Endothelial cell (in vitro differentiated cells): ENCODE measurements at regions not wholly inside any gene's neighbourhood (a gene's known extent, or its start where the extent isn't known, plus 50 kb on each side); places are given as distances from the start of the nearest gene placed in this dataset.

ENCODE experiments used
- DNase-seq: peaks from one replicate; pipeline ENCODE4 v3.0.0; 2021; ENCODE audit warnings: low spot score
- H3K27ac Mint-ChIP-seq: one replicate; pipeline ENCODE4 v1.8.0; 2021; ENCODE audit warnings: mixed read lengths, inconsistent platforms; ENCODE audit not compliant: unreplicated experiment
- H3K27me3 Mint-ChIP-seq: one replicate; pipeline ENCODE4 v1.8.0; 2021; ENCODE audit warnings: mild to moderate bottlenecking, moderate library complexity, mixed read lengths, inconsistent platforms; ENCODE audit not compliant: unreplicated experiment
- H3K36me3 Mint-ChIP-seq: one replicate; pipeline ENCODE4 v1.8.0; 2021; ENCODE audit warnings: mild to moderate bottlenecking, low read depth, mixed read lengths, inconsistent platforms; ENCODE audit not compliant: unreplicated experiment
- H3K4me1 Mint-ChIP-seq: one replicate; pipeline ENCODE4 v1.8.0; 2021; ENCODE audit warnings: mild to moderate bottlenecking, mixed read lengths, inconsistent platforms; ENCODE audit not compliant: unreplicated experiment
- H3K4me3 Mint-ChIP-seq: one replicate; pipeline ENCODE4 v1.8.0; 2021; ENCODE audit warnings: mild to moderate bottlenecking, mixed read lengths, inconsistent platforms; ENCODE audit not compliant: unreplicated experiment
- H3K9me3 Mint-ChIP-seq: one replicate; pipeline ENCODE4 v1.8.0; 2021; ENCODE audit warnings: mixed read lengths, inconsistent platforms; ENCODE audit not compliant: unreplicated experiment
- TF ChIP-seq, protein P1 (sequence below): fragments of 200-600 bp; sonication (generic); IDR thresholded peaks from one replicate; pipeline ENCODE4 v1.5.0; 2021; ENCODE audit warnings: antibody characterized with exemption; ENCODE audit not compliant: unreplicated experiment

DNA sequence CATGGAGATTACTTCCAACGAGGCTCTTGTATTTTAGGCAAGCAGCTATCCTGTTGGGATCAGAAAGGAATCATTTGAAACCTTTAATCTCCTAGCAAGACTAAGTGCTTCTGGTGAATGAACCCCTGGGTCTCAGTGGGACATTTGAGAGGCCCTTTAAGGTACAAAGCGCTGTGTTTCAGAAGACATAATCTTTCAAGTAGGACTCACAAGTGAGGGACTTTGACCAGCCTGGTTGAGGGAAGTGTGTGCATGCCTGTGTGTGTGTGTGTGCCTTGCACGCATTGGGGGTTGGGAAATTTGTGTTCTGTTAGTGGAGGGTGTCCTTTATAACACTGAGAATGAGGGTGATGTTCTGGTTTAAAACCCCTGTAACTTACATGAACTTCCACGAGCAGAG lies 64.4 kb upstream of the KCNG1 start:
- Mint-ChIP-seq H3K4me1 (no peaks in the 10 kb centered on the region), H3K9me3 (no peaks in the 10 kb centered on the region), H3K27ac (no peak overlapping the region), H3K36me3 (no peaks in the 10 kb centered on the region), H3K27me3 (peaks cover 5% of the 10 kb centered on the region), H3K4me3 (no peak overlapping the region)
- TF ChIP-seq, protein P1, sequence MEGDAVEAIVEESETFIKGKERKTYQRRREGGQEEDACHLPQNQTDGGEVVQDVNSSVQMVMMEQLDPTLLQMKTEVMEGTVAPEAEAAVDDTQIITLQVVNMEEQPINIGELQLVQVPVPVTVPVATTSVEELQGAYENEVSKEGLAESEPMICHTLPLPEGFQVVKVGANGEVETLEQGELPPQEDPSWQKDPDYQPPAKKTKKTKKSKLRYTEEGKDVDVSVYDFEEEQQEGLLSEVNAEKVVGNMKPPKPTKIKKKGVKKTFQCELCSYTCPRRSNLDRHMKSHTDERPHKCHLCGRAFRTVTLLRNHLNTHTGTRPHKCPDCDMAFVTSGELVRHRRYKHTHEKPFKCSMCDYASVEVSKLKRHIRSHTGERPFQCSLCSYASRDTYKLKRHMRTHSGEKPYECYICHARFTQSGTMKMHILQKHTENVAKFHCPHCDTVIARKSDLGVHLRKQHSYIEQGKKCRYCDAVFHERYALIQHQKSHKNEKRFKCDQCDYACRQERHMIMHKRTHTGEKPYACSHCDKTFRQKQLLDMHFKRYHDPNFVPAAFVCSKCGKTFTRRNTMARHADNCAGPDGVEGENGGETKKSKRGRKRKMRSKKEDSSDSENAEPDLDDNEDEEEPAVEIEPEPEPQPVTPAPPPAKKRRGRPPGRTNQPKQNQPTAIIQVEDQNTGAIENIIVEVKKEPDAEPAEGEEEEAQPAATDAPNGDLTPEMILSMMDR, result no peak
- no peak for DNase-seq

DNA sequence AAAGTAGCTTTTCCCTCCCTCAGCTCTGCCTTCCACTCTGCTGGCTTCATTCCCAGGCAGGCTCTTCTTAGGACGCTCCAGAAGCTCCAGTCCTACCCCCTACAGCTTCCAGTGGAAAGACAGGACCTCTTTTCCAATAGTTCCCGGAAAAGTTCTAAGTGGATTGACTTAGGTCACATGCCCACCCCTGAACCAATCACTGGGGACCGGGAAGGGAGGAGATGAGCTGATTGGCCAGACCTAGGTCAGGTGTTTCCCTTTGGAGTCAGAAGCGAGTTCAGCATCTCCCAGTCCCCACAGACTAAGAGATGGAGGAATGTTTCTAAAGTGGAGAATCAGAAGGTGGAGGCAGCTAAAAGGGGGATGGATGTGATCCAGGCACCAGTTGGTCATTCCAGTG lies 62.9 kb upstream of the KCNG1 start:
- no peaks in the 10 kb centered on the region for H3K36me3 Mint-ChIP-seq
- no peak overlapping the region for H3K4me3 Mint-ChIP-seq
- H3K9me3 Mint-ChIP-seq, result no peaks in the 10 kb centered on the region
- peaks cover 5% of the 10 kb centered on the region for H3K27me3 Mint-ChIP-seq
- DNase-seq, result no peak
- H3K27ac Mint-ChIP-seq, result no peak overlapping the region
- H3K4me1 Mint-ChIP-seq, result no peaks in the 10 kb centered on the region
- TF ChIP-seq, protein P1, result no peak

DNA sequence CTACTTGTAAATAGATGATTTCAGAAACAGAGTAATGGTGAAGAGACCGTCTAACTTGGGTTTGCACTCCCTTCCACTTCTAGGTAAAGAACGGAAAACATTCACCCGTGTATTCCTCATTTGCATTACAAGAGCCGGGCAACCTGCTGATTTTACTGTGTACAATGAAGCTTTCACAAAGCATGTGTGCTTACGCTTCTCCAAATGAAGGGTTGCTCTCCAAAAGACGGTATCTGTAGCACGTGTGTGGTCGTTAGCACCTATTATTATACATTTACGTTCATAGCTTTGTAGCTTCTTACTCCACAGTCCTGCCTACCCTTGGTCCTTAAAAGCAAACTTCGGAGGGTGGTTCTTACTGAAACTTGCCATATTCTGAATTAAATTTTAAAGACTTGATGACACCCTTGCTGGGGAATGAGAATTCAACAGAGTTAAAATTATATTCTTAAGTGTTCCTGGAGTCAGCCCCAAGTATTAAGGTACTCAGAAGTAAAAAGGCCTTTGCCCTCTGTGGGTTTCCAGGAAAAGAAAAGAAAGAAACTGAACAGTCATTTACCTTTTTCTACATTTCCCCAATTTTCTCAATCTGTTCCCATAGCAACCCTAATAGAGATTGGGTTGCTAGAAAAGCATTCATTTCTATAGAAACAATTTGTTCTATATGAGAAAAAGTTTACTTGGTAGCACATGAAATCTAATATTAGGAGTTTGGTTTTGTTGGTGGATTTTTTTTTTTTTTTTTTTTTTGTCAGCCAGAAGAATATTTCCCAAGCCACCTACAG lies 61.9 kb upstream of the KCNG1 start:
- H3K27ac Mint-ChIP-seq, result no peak overlapping the region
- no peak for DNase-seq
- no peaks in the 10 kb centered on the region for H3K36me3 Mint-ChIP-seq
- no peak overlapping the region for H3K4me3 Mint-ChIP-seq
- TF ChIP-seq, protein P1, result no peak
- H3K9me3 Mint-ChIP-seq, result no peaks in the 10 kb centered on the region
- H3K27me3 Mint-ChIP-seq, result peaks cover 5% of the 10 kb centered on the region
- no peaks in the 10 kb centered on the region for H3K4me1 Mint-ChIP-seq

DNA sequence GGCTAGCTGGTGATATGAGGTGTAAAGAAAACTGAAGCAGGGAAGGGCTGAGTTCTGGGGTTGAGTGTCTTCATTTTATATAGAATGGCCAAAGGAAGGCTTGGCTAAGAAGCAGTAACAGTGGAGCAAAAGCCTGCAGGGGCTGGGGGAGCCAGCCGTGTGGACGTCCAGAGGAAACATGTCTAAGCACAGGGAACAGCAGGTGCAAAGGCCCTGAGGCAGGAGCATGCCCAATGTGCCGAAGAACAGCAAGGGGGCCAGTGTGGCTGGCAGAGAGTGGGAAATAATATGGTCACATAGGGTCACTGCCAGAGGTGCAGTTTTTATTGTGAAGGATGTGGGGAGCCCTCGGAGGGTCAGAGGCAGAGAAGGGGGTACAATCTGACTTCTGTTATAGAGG lies 60.5 kb upstream of the KCNG1 start:
- no peak overlapping the region for H3K4me3 Mint-ChIP-seq
- no peak overlapping the region for H3K27ac Mint-ChIP-seq
- no peaks in the 10 kb centered on the region for H3K36me3 Mint-ChIP-seq
- H3K9me3 Mint-ChIP-seq, result no peaks in the 10 kb centered on the region
- peaks cover 3% of the 10 kb centered on the region for H3K4me1 Mint-ChIP-seq
- peaks cover 5% of the 10 kb centered on the region for H3K27me3 Mint-ChIP-seq
- TF ChIP-seq, protein P1, result no peak
- no peak for DNase-seq

DNA sequence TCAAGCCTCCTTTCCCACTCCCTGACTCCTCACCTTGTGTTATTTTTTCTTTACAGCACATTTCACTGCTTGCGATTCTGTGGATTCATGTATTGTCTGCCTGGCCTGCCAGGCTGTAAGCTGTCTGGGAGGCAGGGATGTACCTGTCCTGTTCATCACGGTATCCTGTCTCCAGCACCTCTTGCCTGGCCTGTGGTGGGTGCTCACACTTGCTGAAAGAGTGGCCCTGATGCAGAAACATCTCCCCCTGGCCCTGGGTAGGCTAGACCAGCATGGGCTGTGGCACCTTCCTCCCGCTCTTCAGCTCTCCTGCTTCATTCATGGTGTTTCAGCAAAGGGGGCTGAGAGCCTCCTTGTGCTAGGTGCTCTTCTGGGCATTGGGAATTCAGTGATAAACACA lies 60.1 kb upstream of the KCNG1 start:
- Mint-ChIP-seq H3K27ac (no peak overlapping the region), H3K36me3 (no peaks in the 10 kb centered on the region), H3K4me3 (no peak overlapping the region), H3K4me1 (peaks cover 5% of the 10 kb centered on the region), H3K9me3 (no peaks in the 10 kb centered on the region), H3K27me3 (peaks cover 5% of the 10 kb centered on the region)
- TF ChIP-seq, protein P1, result no peak
- DNase-seq, result no peak
